SIG-M5 treated with dmso at 0.1 percent for 504 hours (cell line): ENCODE measurements at regions not wholly inside any gene's neighbourhood (a gene's known extent, or its start where the extent isn't known, plus 50 kb on each side); places are given as distances from the start of the nearest gene placed in this dataset.

Source experiments
- DNase-seq: peaks from one replicate; lab custom pipeline; 2025; ENCODE audit not compliant: unreplicated experiment; lab: John Stamatoyannopoulos, UW

DNA sequence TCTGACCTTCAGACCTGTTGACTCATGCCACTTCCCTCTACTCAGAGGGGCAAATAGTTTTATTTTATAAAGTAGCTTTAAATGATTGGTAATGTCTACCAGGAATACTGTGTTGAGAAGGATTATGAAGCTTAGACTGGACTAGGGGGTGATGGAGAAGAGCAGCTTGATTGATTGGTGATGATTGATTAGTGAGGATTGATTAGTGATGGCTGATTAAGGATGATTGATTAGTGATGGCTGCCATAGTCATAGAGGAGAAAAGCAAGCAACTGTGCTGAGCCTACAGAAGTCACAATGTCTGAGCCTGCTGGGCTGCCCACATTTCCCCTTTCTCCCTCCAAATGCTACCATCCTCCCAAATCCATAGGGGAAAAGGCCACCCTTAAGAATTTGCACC lies 206.8 kb upstream of the SALL1 start:
- no peak for DNase-seq

DNA sequence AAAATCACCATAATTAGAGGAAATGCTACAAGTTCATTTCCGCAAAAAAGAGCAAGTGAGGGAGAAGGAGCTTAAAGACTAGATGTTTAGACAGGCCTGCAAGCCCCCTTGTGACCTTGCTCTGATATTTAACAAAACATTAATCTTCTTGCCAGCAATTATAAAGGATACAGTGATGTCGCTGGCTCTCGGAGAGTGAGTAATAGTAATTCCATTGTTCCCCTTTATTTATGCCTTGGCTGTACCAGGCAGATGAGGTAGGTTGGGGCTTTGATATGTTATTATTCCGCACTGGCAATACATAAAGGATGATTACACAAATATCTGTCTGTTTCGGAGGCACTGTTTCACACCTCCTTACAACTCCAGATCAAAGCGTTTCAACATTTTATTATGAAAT lies 204.8 kb upstream of the SALL1 start:
- no peak for DNase-seq

DNA sequence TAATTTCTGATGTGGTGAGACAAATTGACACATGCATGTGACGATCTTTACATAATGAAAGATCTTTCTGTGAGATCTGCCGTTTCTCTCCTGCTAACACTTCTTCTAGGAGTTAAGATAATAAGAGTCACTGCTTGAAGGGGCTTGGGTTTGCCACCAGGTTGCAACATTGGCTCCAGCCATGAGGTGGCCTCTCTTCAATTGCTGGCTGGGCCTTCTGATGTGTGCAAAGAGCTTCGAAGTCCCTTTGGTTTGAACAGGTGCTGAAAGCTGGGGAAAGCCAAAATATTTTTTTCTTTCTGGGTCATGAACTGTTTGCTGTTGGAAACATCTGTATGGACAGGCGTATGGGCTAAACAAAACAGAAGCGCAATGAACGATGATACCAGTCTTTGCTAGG lies 204.1 kb upstream of the SALL1 start:
- no peak for DNase-seq

DNA sequence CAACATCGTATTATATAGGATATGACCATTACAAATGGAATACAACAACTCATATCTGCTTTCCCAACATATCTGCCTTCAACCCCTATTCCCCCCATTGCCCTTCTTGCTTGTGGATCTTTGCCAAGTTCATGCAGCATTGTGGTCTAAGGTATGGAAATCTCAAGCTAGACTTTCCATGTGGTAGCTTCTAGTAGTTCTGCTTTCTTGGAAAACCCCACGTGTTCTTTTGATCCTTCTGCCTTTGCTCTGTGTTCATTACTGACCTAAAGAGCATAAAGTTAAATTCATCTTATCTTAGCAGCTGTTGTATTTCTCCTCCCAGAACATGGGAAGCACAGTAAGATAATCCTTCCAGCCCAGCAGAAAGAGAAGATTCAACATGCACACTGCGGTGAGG lies 202.0 kb upstream of the SALL1 start:
- no peak for DNase-seq

DNA sequence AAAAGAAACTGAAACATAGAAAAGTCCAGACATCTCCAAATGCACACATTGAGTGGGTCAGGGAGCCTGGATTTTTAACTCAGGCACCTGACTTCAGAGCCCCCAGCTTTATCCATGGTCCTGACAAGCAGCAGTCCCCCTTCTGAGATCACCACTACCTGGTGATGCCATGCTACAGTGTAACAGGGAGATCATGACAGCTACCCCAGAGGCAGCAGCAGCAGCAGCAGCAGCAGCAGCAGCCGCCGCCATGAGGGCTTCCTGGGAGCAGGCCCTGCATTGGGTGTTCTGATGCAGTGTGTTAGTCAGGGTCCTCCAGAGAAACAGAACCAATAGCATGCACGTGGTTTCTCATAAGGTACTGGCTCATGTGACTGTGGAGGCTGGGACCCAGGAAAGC lies 198.6 kb upstream of the SALL1 start:
- DNase-seq = no peak

DNA sequence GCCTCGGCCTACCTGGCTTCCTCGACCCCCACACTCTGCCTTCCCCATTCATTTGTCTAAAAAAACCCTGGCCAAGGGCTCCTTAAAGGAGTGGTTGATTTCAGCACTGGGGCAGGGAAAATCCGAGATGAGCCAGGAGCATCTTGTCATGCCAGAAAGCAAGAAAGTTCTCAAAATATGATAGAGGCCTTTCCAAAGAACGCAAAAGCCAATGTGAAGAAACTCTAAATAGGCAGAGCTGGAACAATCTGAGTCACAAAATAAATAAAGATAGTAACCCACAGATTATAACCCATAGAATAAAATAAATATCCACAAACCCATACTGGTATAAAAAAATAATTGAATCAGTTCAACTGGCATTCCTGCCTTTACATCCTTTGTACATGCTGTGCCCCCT lies 192.3 kb upstream of the SALL1 start:
- DNase-seq = no peak

DNA sequence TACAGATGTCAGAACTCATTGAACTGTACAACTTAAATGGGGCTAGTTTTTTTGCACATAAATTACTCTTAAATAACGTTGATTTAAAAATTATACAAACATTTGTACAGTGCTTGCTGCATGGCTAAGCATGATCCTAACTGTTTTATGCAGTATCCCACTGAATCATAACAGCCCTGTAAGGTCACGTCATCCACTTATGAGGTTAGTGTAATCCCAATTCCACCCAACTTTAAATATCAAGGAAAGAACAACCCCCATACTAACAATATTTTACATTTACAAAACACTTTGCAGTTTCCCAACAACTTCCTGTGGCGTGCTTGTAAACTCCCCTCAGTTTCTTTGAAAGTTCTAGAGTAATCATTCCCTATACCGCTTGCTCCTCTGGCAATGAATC lies 190.1 kb upstream of the SALL1 start:
- no peak for DNase-seq

DNA sequence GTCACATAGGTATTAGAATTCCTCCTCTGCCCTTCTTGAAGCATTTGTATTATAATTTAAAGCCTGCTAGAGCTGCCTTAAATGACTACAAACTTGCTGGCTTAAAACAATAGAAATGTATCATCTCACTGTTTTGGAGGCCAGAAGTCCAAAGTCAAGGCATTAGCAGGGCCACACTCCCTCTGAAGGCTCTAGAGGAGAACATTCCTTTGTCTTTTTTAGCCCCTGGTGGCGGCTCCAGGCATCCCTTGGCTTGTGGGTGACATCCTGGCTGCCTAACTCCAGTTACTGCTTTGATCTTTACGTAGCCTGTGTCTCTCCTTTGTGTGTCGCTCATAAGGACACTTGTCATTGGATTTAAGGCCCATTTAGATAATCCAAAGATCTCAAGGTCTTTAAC lies 186.6 kb upstream of the SALL1 start:
- DNase-seq = no peak

DNA sequence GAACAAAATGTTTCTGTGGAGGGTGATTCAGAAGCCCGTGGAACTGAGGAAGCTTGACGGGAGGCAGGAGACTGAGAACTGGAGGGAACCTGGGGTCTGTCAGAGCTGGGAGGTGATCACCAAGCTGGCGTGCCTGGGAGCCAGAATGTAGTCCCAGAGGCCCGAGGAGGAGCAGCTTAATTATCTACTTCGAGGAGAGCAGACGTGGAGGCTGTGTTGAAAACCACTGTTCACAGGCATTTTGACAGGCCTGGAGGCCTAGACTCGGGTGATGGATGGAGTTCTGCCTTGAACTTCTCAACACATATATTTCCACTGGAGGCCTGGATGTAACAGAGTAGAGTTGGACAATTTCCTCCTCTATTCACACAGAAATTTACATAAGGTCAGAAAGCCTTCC lies 177.7 kb upstream of the SALL1 start:
- DNase-seq = no peak

DNA sequence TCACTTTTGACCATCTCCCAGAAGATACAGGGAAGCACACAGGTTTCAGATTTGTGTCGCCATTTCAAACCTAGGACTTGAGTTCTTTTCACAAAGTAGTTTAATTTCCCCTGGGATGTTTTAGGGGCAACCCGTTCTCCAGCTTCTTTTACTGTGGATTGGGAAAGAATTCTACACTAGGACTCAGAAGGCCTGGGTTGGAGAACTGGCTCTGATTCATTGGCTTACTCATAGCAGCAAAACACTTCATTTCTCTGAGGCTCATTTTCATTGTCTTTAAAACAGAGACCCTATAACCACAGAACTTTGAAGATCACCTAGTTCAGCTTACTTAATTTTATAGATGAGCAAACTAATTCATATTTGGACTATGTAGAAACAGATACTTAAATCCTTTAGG lies 175.9 kb upstream of the SALL1 start:
- no peak for DNase-seq

DNA sequence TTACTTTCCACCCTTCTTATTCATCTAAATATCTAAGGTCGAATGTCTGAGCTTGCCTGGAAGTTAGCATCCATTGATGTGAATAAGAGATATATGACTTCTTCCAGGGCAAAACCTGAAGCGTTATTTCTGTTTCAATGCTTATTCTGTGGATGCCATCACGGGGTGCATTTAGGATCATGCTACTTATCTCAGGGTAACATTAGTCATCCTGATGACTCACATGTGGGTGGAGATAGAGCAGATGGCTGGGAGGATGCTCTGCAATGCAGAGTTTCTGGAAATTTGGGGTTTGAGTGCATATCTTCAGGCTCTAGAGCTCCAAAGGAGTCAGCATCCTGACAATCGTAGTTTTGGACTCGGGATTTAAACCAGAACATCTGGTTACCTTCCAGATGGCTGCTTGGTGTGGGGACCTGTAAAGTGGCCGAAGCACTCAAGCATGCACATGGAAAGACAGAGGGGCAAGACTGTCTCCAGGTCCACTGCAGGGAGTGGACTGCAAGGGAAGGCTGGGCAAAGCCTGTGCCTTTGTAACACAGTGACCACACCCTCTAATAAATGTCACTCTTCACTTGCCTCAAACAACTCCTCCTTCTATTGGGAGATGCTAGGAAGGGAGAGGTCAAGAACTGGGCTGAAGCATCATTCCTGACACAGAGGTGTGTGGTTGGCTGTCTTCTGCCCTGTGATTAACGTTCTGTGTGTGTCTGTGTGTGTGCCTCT lies 175.2 kb upstream of the SALL1 start:
- DNase-seq = no peak

DNA sequence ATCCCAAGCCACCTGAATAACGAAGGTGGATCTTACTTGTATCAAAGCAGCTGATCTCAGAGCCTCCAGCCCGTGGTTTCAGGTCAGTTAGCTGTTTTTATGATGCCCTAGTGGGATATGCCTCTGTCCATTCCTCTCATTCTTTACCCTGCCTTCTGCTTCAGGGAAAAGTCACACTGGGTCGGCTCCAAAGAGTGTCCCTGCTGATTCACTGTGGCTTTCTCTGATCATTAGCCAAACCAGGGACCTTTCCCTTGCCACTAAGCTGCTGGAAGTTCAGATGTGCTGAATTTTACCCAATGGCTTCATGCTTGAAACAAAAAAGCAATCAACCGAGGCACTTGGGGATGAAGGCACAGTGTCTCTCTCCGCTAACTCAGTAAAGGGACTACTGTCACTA lies 170.2 kb upstream of the SALL1 start:
- no peak for DNase-seq

DNA sequence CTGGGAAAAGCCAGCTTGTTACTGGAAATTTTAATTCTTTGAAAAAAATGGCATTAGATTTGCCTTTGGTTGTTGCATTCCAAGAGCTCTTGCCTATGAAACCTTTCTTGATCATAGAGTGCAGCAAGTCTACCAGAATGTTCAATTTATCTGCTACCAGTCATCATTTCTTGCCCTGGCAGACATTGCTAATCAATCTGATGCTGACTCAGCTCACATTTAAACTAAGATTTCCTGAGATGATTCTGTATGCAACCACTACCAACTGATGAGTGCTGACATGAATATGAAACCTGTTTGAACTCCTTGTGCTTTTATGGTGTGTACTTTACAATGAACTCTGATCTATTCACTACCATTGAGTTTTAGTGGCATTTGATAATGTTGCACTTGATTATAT lies 166.5 kb upstream of the SALL1 start:
- DNase-seq = no peak

DNA sequence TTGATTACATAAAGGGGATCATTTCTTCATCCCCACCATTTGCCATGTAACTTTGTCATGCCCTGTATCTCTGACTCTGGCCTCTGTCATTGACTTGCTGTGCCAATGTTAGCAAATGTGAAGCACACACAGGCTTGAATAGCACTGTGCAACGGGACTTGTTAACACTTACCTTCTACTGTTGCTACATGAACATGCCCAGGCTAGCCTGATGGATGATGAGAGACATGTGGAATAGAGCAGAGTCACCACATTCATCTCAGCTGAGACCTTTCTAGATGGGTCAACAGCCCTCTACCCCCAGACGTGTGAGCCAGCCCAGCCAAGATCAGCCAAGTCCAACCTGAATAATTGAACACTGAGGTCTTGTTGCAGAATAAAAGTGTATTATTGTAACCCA lies 162.1 kb upstream of the SALL1 start:
- no peak for DNase-seq

DNA sequence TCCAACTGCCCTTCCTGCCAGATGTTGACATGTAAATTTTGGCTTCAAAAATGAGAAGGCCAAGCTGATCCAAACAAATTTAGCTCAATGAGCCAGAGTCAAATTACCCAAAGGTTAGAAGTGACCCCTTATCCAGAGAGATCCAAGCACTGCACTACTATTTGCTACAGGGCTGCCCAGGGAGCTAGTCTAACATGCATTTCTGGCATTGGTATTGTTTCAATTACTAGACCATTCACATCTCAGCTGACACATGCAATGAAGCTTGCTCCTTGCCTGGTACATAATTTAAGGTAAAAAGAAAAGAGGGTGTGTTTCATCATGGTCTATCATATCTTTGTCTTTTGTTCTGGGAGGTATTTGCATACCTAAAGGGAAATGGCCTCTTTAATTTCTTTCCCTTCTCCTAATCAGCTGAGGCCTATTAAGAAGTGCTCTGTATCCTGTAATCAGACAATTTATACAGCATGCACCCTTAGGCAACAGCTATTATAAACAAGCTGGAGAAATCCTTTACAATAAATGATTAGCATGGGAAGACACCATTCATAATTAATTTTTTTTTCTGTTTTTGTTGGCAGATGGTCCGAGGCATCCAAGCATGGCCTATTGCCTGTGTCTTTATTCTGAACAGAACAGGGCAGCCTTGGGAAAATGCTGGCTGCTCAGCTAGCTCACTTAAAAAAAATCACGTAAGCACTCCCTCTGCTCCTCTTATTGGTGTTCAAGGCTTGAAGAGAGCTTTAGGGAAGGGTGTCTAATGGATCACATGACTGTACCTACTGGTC lies 161.5 kb upstream of the SALL1 start:
- DNase-seq = no peak

DNA sequence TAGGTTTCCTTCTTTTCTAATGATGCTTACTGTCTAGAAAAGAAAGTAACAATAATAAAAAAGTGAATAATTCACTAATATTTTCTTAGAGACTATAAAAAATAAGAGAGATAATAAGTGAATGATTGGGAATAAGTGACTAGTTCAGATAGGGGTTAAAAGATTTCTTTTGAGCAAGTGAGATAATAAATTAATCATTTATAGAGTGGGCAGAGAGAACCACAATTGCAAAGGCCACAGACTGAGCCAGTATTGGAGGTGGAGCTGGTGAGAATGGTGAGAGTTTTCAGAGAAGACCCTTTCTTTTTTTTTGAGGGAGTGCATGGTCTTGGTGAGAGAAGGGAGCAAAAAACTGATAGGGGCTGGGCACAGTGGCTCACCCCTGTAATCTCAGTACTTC lies 159.1 kb upstream of the SALL1 start:
- DNase-seq = no peak

DNA sequence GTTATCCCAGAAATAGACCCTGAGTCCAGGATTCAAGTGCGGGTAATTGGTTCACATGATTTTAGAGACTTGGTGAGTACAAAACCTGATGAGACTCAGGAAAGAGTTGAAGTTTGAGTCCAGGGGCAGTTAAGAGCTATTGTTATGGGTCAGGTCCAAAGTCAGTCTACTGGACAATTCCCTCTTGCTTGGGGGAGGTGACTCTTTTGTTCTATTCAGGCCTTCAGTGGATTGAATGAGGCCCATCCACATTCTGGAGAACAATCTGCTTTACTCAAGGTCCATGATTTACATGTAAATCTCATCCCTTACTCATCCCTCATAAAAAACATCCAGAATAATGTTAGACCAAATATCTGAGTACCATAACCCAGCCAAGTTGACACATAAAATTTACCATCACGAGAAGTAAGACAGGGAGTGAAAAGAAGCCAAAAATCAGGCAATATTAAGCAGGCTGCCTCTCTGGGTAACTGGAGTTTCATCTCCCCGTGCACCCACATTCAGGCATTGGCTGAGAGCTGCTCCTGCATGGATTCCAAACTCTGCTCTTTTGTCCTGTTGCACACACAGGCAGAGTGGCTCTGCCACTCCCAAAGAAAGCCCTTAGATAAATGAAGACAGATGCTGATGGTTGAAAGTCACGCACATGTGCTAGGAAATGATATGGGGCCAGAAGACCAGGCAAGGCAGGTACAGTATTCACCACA lies 156.0 kb upstream of the SALL1 start:
- no peak for DNase-seq

DNA sequence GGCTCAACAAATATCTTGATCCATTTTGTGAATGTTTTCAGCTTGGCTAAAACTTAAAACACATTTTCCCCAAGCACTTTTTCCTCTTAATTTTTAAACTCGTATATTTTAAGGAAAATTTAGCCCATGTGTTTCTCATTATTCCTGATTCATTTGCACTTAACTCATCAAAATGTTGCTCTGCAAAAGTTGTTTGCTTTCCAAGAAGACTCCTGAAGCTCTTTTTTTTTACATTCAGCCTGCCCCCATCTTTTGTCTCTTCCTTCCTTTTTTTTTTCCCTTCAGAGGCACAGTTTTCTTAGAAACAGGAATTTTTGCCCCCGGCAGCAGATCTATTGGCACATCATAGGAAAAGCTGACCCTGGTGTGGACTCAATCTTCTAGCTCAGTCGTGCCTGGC lies 155.0 kb upstream of the SALL1 start:
- DNase-seq = no peak

DNA sequence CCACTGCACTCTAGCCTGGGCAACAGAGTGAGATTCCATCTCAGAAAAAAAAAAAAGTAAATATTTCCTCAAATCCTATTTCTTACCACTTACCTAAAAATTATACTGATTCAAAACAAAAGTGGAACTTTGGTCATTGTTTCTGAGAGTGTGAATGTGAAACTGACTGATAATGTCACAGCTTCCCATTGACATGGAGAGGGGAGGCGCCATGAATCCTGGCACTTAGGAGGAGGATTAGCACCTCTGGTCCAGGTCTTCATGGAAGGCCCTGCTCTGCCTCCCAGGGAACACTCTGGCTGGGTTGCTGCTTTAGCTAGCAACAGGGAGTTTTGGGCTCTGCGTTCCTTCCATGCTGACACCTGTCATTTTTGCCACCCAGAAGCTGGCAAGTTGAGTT lies 154.3 kb upstream of the SALL1 start:
- no peak for DNase-seq

DNA sequence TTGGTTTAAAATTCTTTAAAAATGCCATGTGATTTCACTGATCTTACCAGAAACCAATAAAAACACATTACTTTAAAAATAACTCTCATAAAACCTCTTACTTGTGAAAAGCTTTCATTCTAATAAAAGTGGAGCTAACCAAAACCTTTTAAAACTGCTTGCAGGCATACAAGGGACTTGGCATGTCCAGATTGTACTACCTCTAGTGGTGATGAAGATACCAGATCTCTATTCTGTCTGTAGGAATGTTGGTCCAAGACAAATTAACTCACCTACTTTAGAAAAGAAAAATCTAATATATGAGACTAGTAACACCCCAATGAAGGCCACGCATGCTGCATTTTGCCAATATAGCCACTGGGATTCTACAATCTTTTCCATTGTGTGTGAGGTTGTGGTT lies 151.0 kb upstream of the SALL1 start:
- DNase-seq = no peak

DNA sequence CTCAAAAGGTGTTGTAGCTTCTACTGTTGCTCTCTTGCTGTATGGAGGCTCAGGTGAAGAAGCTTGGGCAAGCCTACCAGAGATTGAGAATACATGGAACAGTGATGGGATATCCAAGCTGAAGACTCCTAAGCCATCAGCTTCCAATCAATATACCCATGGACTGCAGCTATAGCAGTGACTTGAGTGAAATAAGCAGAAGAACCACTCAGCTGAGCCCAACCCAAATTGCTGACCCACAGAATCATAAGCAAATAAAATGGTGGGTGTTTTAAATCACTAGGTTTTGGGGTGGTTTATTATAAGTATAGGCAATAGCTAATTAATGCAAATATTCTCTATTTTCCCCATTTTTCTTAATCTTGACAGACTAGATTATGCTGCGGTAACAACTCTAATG lies 147.7 kb upstream of the SALL1 start:
- DNase-seq = no peak
